HCT116 (cell line): ENCODE measurements at regions not wholly inside any gene's neighbourhood (a gene's known extent, or its start where the extent isn't known, plus 50 kb on each side); places are given as distances from the start of the nearest gene placed in this dataset.

ENCODE experiments used
- ATAC-seq: fragments of 200-7000 bp; cut with Tn5 transposase; 2 replicates; pipeline ENCODE4 v1.9.1; 2020; ENCODE audit warnings: mild to moderate bottlenecking, moderate library complexity
- BruUV-seq: library from RNA; stranded (reverse); fragments of 400-500 nt; replicated peaks from 2 replicates; lab custom pipeline; 2021; lab: Mats Ljungman, UMichigan
- CTCF ChIA-PET: fragments of 300-600 bp; sonication (Branson Sonifier 250); formaldehyde crosslinking; loops from one replicate; lab custom pipeline; 2021; ENCODE audit warnings: antibody characterized with exemption; lab: Charles Lee
- POLR2A ChIA-PET: fragments of 300-600, 350-600 bp; sonication (Branson Sonifier 250); formaldehyde crosslinking; loops from one replicate; lab custom pipeline; 2021; ENCODE audit warnings: antibody characterized with exemption; lab: Charles Lee
- RAD21 ChIA-PET, 2 experiments: fragments of 300-600 bp; sonication (Branson Sonifier 250); formaldehyde crosslinking; loops; one replicate each; lab custom pipeline; 2023; ENCODE audit warnings: low total read pairs in 2 of 2; ENCODE audit not compliant: uncharacterized antibody in 2 of 2, unreplicated experiment in 2 of 2, low non-redundant PET in 1 of 2; lab: Charles Lee
- DNase-seq: peaks from one replicate; pipeline ENCODE4 v3.0.0-alpha.2; 2010; ENCODE audit warnings: low read depth, low spot score
- H2AFZ ChIP-seq: fragments of 200-600 bp; shearing (Covaris generic), sonication (generic); 2 replicates; pipeline ENCODE4 v1.6.1; 2017; ENCODE audit warnings: low read depth, mixed run types, mixed read lengths, antibody characterized with exemption, low read length; ENCODE audit not compliant: poor library complexity, severe bottlenecking
- H3K27ac ChIP-seq: 2 replicates; pipeline ENCODE4 v1.5.1; 2012; ENCODE audit warnings: low read depth, low read length
- H3K27me3 ChIP-seq: fragments of 200-600 bp; sonication (generic); 2 replicates; pipeline ENCODE4 v1.6.1; 2016; ENCODE audit warnings: mixed run types, low read length, mixed read lengths; ENCODE audit not compliant: insufficient read depth
- H3K36me3 ChIP-seq, 2 experiments: fragments of 200-500 bp in 1 of 2; fragments of 200-600 bp in 1 of 2; sonication (Bioruptor generic) in 1 of 2; sonication (generic) in 1 of 2; 2 replicates each; pipeline versions ENCODE4 v1.5.1 to v1.6.1; 2014 to 2016; ENCODE audit warnings: low read length in 2 of 2, inconsistent platforms in 1 of 2, mixed read lengths in 1 of 2, mixed run types in 1 of 2; ENCODE audit not compliant: insufficient read depth in 2 of 2, control insufficient read depth in 1 of 2
- H3K4me1 ChIP-seq, 2 experiments: fragments of 200-600 bp in 1 of 2; sonication (generic) in 1 of 2; 2 replicates each; pipeline versions ENCODE4 v1.5.1 to v1.6.1; 2012 to 2017; ENCODE audit warnings: low read length in 2 of 2, inconsistent platforms in 1 of 2, mild to moderate bottlenecking in 1 of 2, mixed read lengths in 1 of 2, mixed run types in 1 of 2, moderate library complexity in 1 of 2; ENCODE audit not compliant: insufficient read depth in 2 of 2, control insufficient read depth in 1 of 2
- H3K4me2 ChIP-seq: fragments of 200-600 bp; sonication (generic); 2 replicates; pipeline ENCODE4 v1.6.1; 2017; ENCODE audit warnings: mixed run types, low read length, mixed read lengths
- H3K4me3 ChIP-seq, 2 experiments: fragments of 200-600 bp in 1 of 2; sonication (generic) in 1 of 2; replicated peaks in 1 of 2; 2 replicates each; pipeline ENCODE4 v1.5.1; 2011 to 2016; ENCODE audit warnings: low read length in 2 of 2, control low read depth in 1 of 2, low read depth in 1 of 2, mild to moderate bottlenecking in 1 of 2, mixed read lengths in 1 of 2, mixed run types in 1 of 2
- H3K79me2 ChIP-seq: fragments of 200-600 bp; sonication (generic); 2 replicates; pipeline ENCODE4 v1.6.1; 2017; ENCODE audit warnings: mild to moderate bottlenecking, mixed run types, low read length, moderate library complexity, mixed read lengths; ENCODE audit not compliant: insufficient read depth
- H3K9ac ChIP-seq: fragments of 200-600 bp; sonication (generic); 2 replicates; pipeline ENCODE4 v1.6.1; 2016; ENCODE audit warnings: low read length, mixed read lengths
- H3K9me2 ChIP-seq: fragments of 200-600 bp; sonication (generic), shearing (Covaris generic); 2 replicates; pipeline ENCODE4 v1.6.1; 2017; ENCODE audit warnings: mixed run types, mild to moderate bottlenecking, moderate library complexity; ENCODE audit not compliant: insufficient read depth
- H3K9me3 ChIP-seq, 2 experiments: fragments of 200-500 bp in 1 of 2; fragments of 200-600 bp in 1 of 2; sonication (Bioruptor generic) in 1 of 2; sonication (generic) in 1 of 2; 2 replicates each; pipeline ENCODE4 v1.6.1; 2014 to 2017; ENCODE audit warnings: low read length in 2 of 2, mixed read lengths in 2 of 2, inconsistent platforms in 1 of 2, low read depth in 1 of 2, mild to moderate bottlenecking in 1 of 2, mixed run types in 1 of 2, moderate library complexity in 1 of 2; ENCODE audit not compliant: control insufficient read depth in 1 of 2, insufficient read depth in 1 of 2
- H4K20me1 ChIP-seq: fragments of 200-600 bp; sonication (generic), shearing (Covaris generic); 2 replicates; pipeline ENCODE4 v1.6.1; 2017; ENCODE audit warnings: mixed run types, mild to moderate bottlenecking, moderate library complexity; ENCODE audit not compliant: insufficient read depth
- ATF3 ChIP-seq: IDR thresholded peaks from 2 replicates; pipeline ENCODE4 v1.6.1; 2012
- CBX3 ChIP-seq: IDR thresholded peaks from 2 replicates; pipeline ENCODE4 v1.6.1; 2012; ENCODE audit warnings: low read depth
- CEBPB ChIP-seq: IDR thresholded peaks from 2 replicates; pipeline ENCODE4 v1.6.1; 2012; ENCODE audit warnings: low read depth
- CTCF ChIP-seq, 3 experiments: fragments of 200-600 bp in 1 of 3; sonication (generic) in 1 of 3; IDR thresholded peaks in 2 of 3; conservative IDR thresholded peaks in 1 of 3; 2 replicates each; pipeline ENCODE4 v1.5.1; 2012 to 2017; ENCODE audit warnings: low read depth in 2 of 3, low read length in 2 of 3, antibody characterized with exemption in 1 of 3, borderline replicate concordance in 1 of 3, control low read depth in 1 of 3, mild to moderate bottlenecking in 1 of 3, mixed read lengths in 1 of 3, mixed run types in 1 of 3, moderate library complexity in 1 of 3; ENCODE audit not compliant: insufficient read depth in 1 of 3
- EGR1 ChIP-seq: IDR thresholded peaks from 2 replicates; pipeline ENCODE4 v1.6.1; 2012; ENCODE audit warnings: low read depth
- ELF1 ChIP-seq: IDR thresholded peaks from 2 replicates; pipeline ENCODE4 v1.6.1; 2012; ENCODE audit warnings: low read depth, borderline replicate concordance
- EZH2 ChIP-seq: fragments of 200-600 bp; sonication (generic); IDR thresholded peaks from 2 replicates; pipeline ENCODE4 v1.6.1; 2017; ENCODE audit warnings: antibody characterized with exemption, mixed run types
- EZH2phosphoT487 ChIP-seq: fragments of 200-600 bp; IDR thresholded peaks from 2 replicates; pipeline ENCODE4 v1.6.1; 2018; ENCODE audit warnings: antibody characterized with exemption, borderline replicate concordance
- FOSL1 ChIP-seq: IDR thresholded peaks from 2 replicates; pipeline ENCODE4 v1.6.1; 2012; ENCODE audit warnings: low read depth
- MAX ChIP-seq: IDR thresholded peaks from 2 replicates; pipeline ENCODE4 v1.6.1; 2012
- POLR2A ChIP-seq: IDR thresholded peaks from 2 replicates; pipeline ENCODE4 v1.7.0; 2011; ENCODE audit warnings: borderline replicate concordance; ENCODE audit not compliant: insufficient read depth, insufficient read length; ENCODE audit errors: extremely low read depth
- POLR2AphosphoS5 ChIP-seq: IDR thresholded peaks from 2 replicates; pipeline ENCODE4 v1.6.1; 2011; ENCODE audit warnings: mild to moderate bottlenecking, low read depth, low read length, moderate library complexity
- REST ChIP-seq: IDR thresholded peaks from 2 replicates; pipeline ENCODE4 v1.6.1; 2012; ENCODE audit warnings: low read depth
- SIN3A ChIP-seq: IDR thresholded peaks from 2 replicates; pipeline ENCODE4 v1.6.1; 2012; ENCODE audit warnings: low read depth
- SRF ChIP-seq: IDR thresholded peaks from 2 replicates; pipeline ENCODE4 v1.6.1; 2012; ENCODE audit warnings: low read depth
- TCF7L2 ChIP-seq: IDR thresholded peaks from 2 replicates; pipeline ENCODE4 v1.7.0; 2011; ENCODE audit warnings: borderline replicate concordance, inconsistent platforms; ENCODE audit not compliant: insufficient read depth, insufficient read length; ENCODE audit errors: extremely low read depth
- YY1 ChIP-seq: IDR thresholded peaks from 2 replicates; pipeline ENCODE4 v1.6.1; 2011; ENCODE audit warnings: low read length, low read depth, moderate library complexity, mild to moderate bottlenecking; ENCODE audit not compliant: insufficient replicate concordance; ENCODE audit errors: extremely low read depth
- ZBTB33 ChIP-seq: IDR thresholded peaks from 2 replicates; pipeline ENCODE4 v1.6.1; 2011; ENCODE audit warnings: mild to moderate bottlenecking, low read length, moderate library complexity; ENCODE audit not compliant: insufficient replicate concordance; ENCODE audit errors: extremely low read depth
- ZFX ChIP-seq: fragments of 450-650 bp; IDR thresholded peaks from 2 replicates; pipeline ENCODE4 v1.6.1; 2017
- ZNF274 ChIP-seq: fragments of 200-500 bp; sonication (Bioruptor generic); IDR thresholded peaks from 2 replicates; pipeline ENCODE4 v1.6.1; 2014; ENCODE audit warnings: mild to moderate bottlenecking, low read depth, low read length, inconsistent platforms
- intact Hi-C: fragments of 100-400 bp; cut with micrococcal nuclease; formaldehyde crosslinking; loops from 2 replicates; pipeline ENCODE4 v1.10.0; 2022

GRCh38 chr9:72471096-72471495 lies 50.3 kb upstream of the TMC1 start:
- ATAC-seq = no peak
- POLR2A ChIA-PET = no interaction called here
- H3K9me3 ChIP-seq = no peaks in the 10 kb centered on the region
- TF ChIP-seq TCF7L2 = no peak
- TF ChIP-seq EZH2 = no peak
- TF ChIP-seq YY1 = no peak
- TF ChIP-seq FOSL1 = no peak
- TF ChIP-seq SRF = no peak
- no peak for TF ChIP-seq ZBTB33
- TF ChIP-seq EGR1 = no peak
- no peak for TF ChIP-seq ATF3
- TF ChIP-seq ZFX = no peak
- TF ChIP-seq CEBPB = no peak
- TF ChIP-seq SIN3A = no peak
- no peak for TF ChIP-seq EZH2phosphoT487
- TF ChIP-seq REST = no peak
- no peak for TF ChIP-seq CTCF (IDR thresholded peaks at IDR 0.05 in 2 of 3, conservative IDR thresholded peaks at IDR 0.05 in 1 of 3; ENCODE audit: borderline replicate concordance in 1 of 3, insufficient read depth in 1 of 3, low read depth in 2 of 3, low read length in 2 of 3)
- no peak for TF ChIP-seq POLR2A
- no peak for TF ChIP-seq POLR2AphosphoS5
- TF ChIP-seq MAX = no peak
- no peak for TF ChIP-seq CBX3
- no peak for TF ChIP-seq ELF1
- TF ChIP-seq ZNF274 = no peak
- RAD21 ChIA-PET = no interaction called here
- no peaks in the 10 kb centered on the region for H3K27me3 ChIP-seq
- no peaks in the 10 kb centered on the region for H3K36me3 ChIP-seq
- H3K9me2 ChIP-seq = no peaks in the 10 kb centered on the region
- BruUV-seq = no TSS peak
- no peak overlapping the region for H2AFZ ChIP-seq
- intact Hi-C loops = no loop called here
- peaks cover 5 to 16% of the 10 kb centered on the region in 2 experiments for H3K4me1 ChIP-seq
- no peak overlapping the region for H3K4me3 ChIP-seq
- no peak overlapping the region for H3K4me2 ChIP-seq
- H3K9ac ChIP-seq = no peak overlapping the region
- H4K20me1 ChIP-seq = no peaks in the 10 kb centered on the region
- no peaks in the 10 kb centered on the region for H3K79me2 ChIP-seq
- no peak for DNase-seq
- CTCF ChIA-PET = interaction anchor here (0.6 kb wide), 1 partner anchor 387 kb away, joined by 5 read pairs; no protein-coding TSS in a partner anchor
- H3K27ac ChIP-seq = no peak overlapping the region
